KMS-11 (cell line): ENCODE measurements at regions not wholly inside any gene's neighbourhood (a gene's known extent, or its start where the extent isn't known, plus 50 kb on each side); places are given as distances from the start of the nearest gene placed in this dataset.
"Not testable (repeated sequence)": the region's sequence is repeated elsewhere in the genome, so short reads cannot be mapped to it uniquely, and the experiment has no call there.

ENCODE experiments used
- H2AFZ ChIP-seq: fragments of 200-600 bp; sonication (generic); 2 replicates; pipeline ENCODE4 v1.6.1; 2016; ENCODE audit warnings: antibody characterized with exemption, mixed run types, low read depth
- H3K27ac ChIP-seq: fragments of 200-600 bp; sonication (generic); 2 replicates; pipeline ENCODE4 v1.6.1; 2016; ENCODE audit warnings: mild to moderate bottlenecking, mixed run types
- H3K27me3 ChIP-seq: fragments of 200-600 bp; sonication (generic); 2 replicates; pipeline ENCODE4 v1.6.1; 2017; ENCODE audit warnings: mild to moderate bottlenecking, low read depth, mixed run types, moderate library complexity; ENCODE audit not compliant: insufficient read depth
- H3K36me3 ChIP-seq: fragments of 200-600 bp; sonication (generic); 2 replicates; pipeline ENCODE4 v1.6.1; 2017; ENCODE audit warnings: mild to moderate bottlenecking, mixed run types; ENCODE audit not compliant: insufficient read depth
- H3K4me1 ChIP-seq: fragments of 200-600 bp; sonication (generic); 2 replicates; pipeline ENCODE4 v1.6.1; 2016; ENCODE audit warnings: mild to moderate bottlenecking, low read depth, mixed run types; ENCODE audit not compliant: poor library complexity, severe bottlenecking
- H3K4me2 ChIP-seq: fragments of 200-600 bp; sonication (generic); 2 replicates; pipeline ENCODE4 v1.7.0; 2016; ENCODE audit warnings: mild to moderate bottlenecking, mixed run types
- H3K4me3 ChIP-seq: fragments of 200-600 bp; sonication (generic); IDR thresholded peaks from 2 replicates; pipeline ENCODE4 v1.6.1; 2017; ENCODE audit warnings: low read depth, low read length, mixed read lengths; ENCODE audit not compliant: insufficient read depth
- H3K79me2 ChIP-seq: fragments of 200-600 bp; sonication (generic); 2 replicates; pipeline ENCODE4 v1.6.1; 2016; ENCODE audit warnings: low read depth, mixed run types; ENCODE audit not compliant: insufficient read depth
- H3K9ac ChIP-seq: fragments of 200-600 bp; sonication (generic); 2 replicates; pipeline ENCODE4 v1.6.1; 2016; ENCODE audit warnings: mild to moderate bottlenecking, mixed run types
- H4K20me1 ChIP-seq: fragments of 200-600 bp; sonication (generic); 2 replicates; pipeline ENCODE4 v1.6.1; 2016; ENCODE audit warnings: mild to moderate bottlenecking, mixed run types; ENCODE audit not compliant: insufficient read depth
- TF ChIP-seq, protein P1 (sequence below): fragments of 200-600 bp; sonication (generic); conservative IDR thresholded peaks from 2 replicates; pipeline ENCODE4 v1.6.1; 2017; ENCODE audit warnings: low read depth, mild to moderate bottlenecking, antibody characterized with exemption, low read length, moderate library complexity, mixed read lengths

DNA sequence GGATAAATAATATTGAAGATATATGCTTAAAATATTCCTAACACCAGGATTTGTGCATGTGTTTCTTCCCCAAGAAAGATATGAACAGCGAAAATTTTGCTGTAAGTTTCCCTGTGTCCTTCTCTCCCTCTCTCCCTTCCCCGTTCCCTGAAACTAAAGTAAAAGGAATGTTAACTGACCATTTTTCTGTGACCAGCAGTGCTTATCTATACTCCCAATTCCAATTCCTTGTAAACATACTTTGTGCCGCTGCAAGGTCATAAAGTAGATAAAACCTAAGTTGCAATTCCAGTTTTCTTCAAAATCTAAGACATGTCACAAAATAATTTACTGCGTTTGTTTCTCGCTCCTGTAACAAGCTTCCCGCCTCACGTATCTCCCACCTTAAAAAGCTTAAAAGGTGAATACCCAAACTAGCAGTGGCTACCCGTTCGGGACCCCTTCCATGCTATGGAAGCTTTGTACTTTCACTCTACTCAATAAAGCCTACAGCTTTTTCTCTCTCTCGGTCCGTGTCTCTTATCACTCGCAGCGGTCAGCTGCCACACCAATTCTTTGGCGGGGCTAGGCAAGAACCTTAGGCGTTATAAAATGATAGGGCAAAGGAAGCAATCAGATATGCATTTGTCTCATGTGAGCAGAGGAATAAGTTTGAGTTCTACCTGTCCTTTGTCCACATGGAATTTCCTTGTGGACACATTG, 1798.0 kb downstream of the EFNA5 start:
- Histone ChIP-seq H3K4me2 (no peak overlapping the region), H3K79me2 (no peaks in the 10 kb centered on the region), H3K27ac (no peak overlapping the region), H3K4me1 (no peaks in the 10 kb centered on the region), H4K20me1 (no peaks in the 10 kb centered on the region), H3K9ac (no peak overlapping the region), H3K4me3 (no peak overlapping the region), H2AFZ (no peak overlapping the region), H3K27me3 (no peaks in the 10 kb centered on the region), H3K36me3 (no peaks in the 10 kb centered on the region)
- TF ChIP-seq, protein P1, sequence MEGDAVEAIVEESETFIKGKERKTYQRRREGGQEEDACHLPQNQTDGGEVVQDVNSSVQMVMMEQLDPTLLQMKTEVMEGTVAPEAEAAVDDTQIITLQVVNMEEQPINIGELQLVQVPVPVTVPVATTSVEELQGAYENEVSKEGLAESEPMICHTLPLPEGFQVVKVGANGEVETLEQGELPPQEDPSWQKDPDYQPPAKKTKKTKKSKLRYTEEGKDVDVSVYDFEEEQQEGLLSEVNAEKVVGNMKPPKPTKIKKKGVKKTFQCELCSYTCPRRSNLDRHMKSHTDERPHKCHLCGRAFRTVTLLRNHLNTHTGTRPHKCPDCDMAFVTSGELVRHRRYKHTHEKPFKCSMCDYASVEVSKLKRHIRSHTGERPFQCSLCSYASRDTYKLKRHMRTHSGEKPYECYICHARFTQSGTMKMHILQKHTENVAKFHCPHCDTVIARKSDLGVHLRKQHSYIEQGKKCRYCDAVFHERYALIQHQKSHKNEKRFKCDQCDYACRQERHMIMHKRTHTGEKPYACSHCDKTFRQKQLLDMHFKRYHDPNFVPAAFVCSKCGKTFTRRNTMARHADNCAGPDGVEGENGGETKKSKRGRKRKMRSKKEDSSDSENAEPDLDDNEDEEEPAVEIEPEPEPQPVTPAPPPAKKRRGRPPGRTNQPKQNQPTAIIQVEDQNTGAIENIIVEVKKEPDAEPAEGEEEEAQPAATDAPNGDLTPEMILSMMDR, result no peak

DNA sequence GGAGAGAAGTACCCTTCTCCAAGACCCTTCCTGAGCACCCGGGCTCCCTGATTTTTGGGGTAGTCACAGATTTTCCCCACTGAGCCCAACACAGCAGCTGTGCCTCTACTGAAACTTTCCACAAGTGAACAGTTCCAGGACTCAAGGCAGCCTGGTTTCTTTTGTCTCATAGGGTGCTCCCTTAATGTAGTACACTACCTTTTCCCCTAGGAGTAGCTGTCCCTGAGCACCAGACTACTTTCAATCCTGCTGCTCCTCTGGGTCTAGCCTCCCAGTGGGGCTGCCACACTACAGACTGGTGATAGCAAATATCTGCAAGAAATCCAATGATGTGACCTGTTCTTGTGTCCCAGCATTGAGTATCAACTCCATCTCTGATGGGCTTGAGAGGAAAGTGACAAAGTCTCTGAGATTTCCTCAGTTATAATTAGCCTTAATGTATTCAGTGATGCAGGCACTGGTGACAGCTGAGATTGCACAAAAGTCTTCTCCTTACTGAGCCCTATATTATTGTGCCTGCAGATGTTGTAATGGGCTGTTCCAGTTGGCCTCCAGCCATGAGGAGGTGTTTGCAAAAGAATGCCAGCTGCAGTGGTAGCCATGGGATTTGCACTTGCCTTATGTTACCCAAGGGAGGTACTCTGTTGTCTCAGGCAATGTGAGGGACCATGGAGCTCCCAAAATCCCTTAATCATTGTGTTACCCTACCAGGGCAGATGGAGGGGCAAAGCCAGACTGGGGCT, 1802.5 kb downstream of the EFNA5 start:
- Histone ChIP-seq H3K27me3 (no peaks in the 10 kb centered on the region), H3K27ac (no peak overlapping the region), H2AFZ (no peak overlapping the region), H3K9ac (no peak overlapping the region), H3K4me1 (no peaks in the 10 kb centered on the region), H3K79me2 (no peaks in the 10 kb centered on the region), H3K4me3 (no peak overlapping the region), H3K4me2 (no peak overlapping the region), H4K20me1 (no peaks in the 10 kb centered on the region), H3K36me3 (no peaks in the 10 kb centered on the region)
- TF ChIP-seq, protein P1, result no peak

DNA sequence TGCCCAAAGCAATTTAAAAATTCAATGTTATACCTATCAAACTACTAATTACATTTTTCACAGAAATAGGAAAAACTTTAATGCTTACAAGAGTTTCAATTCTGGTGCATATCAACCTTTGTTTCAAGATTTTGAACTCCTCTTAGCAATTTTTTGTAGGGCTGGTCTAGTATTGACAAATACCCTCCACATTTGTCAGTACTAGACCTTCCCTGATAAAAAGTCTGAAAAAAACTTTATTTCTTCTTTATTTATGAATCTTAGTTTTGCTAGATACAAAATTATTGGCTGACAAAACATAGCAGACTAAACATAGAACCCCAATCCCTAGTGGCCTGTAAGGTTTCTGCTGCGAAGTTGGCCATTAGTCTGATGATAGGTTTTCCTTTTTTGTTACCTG, 1804.9 kb downstream of the EFNA5 start:
- Histone ChIP-seq H3K4me1 (no peaks in the 10 kb centered on the region), H2AFZ (no peak overlapping the region), H3K79me2 (no peaks in the 10 kb centered on the region), H3K27ac (no peak overlapping the region), H3K9ac (no peak overlapping the region), H3K4me3 (no peak overlapping the region), H3K36me3 (no peaks in the 10 kb centered on the region), H3K27me3 (no peaks in the 10 kb centered on the region), H3K4me2 (no peak overlapping the region), H4K20me1 (no peaks in the 10 kb centered on the region)
- TF ChIP-seq, protein P1, result no peak

DNA sequence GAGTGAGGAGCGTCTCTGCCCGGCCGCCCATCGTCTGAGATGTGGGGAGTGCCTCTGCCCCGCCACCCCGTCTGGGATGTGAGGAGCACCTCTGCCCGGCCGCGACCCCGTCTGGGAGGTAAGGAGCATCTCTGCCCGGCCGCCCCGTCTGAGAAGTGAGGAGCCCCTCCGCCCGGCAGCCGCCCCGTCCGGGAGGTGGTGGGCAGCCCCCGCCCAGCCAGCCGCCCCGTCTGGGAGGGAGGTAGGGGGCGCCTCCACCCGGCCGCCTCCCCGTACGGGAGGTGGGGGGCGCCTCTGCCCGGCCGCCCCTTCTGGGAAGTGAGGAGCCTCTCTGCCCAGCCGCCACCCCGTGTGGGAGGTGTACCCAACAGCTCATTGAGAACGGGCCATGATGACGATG, 1811.4 kb downstream of the EFNA5 start:
- not testable (repeated sequence) for H3K4me2 ChIP-seq, H3K36me3 ChIP-seq, H2AFZ ChIP-seq, H3K27me3 ChIP-seq, H3K4me1 ChIP-seq, H3K9ac ChIP-seq, H3K4me3 ChIP-seq, H3K27ac ChIP-seq, H4K20me1 ChIP-seq, H3K79me2 ChIP-seq

DNA sequence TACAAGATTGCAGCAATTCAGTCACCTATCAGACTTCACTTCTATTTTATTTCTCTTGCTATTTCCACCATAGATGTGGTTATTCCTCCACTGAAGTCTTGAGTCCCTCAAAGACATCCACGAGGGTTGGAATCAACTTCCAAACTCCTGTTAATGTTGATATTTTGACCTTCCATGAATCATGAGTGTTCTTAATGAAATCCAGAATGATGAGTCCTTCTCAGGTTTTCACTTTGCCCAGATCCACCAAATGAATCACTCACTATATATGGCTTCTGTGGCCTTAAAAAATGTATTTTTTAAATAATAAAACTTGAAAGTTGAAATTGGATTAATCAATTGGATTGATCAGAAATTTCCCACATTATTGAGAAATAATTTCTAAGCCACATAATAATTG, 1821.0 kb downstream of the EFNA5 start:
- Histone ChIP-seq H2AFZ (no peak overlapping the region), H3K27ac (no peak overlapping the region), H3K27me3 (no peaks in the 10 kb centered on the region), H3K4me1 (no peaks in the 10 kb centered on the region), H3K4me2 (no peak overlapping the region), H3K36me3 (no peaks in the 10 kb centered on the region), H3K79me2 (no peaks in the 10 kb centered on the region), H3K9ac (no peak overlapping the region), H4K20me1 (no peaks in the 10 kb centered on the region), H3K4me3 (no peak overlapping the region)
- TF ChIP-seq, protein P1, result no peak
